ENCODE measurements at regions not wholly inside any gene's neighbourhood (a gene's known extent, or its start where the extent isn't known, plus 50 kb on each side); places are given as distances from the start of the nearest gene placed in this dataset.

- FAIRE-seq: no peak
- Histone ChIP-seq H3K4me1 (ENCODE audit: insufficient read depth, low read length) (no peaks in the 10 kb centered on the region), H3K9ac (ENCODE audit: low read length) (no peak overlapping the region), H3K27ac (ENCODE audit: low read depth, low read length) (no peak overlapping the region), H3K79me2 (ENCODE audit: insufficient read depth, low read length) (no peaks in the 10 kb centered on the region), H3K4me2 (ENCODE audit: low read length) (no peak overlapping the region), H3K27me3 (ENCODE audit: insufficient read depth, low read length) (peaks cover 23% of the 10 kb centered on the region), H2AFZ (ENCODE audit: low read depth, low read length) (no peak overlapping the region), H3K4me3 (ENCODE audit: insufficient read depth, low read depth, low read length) (no peak overlapping the region), H3K9me3 (ENCODE audit: insufficient read depth, low read depth, low read length) (no peaks in the 10 kb centered on the region), H3K36me3 (ENCODE audit: insufficient read depth, low read length) (no peaks in the 10 kb centered on the region), H4K20me1 (ENCODE audit: insufficient read depth, low read length) (no peaks in the 10 kb centered on the region)
- peaks cover 46% of the 10 kb centered on the region for H3K27me3 Mint-ChIP-seq (ENCODE audit: low read depth, unreplicated experiment)
- H3K27ac Mint-ChIP-seq (ENCODE audit: unreplicated experiment): no peak overlapping the region
- peaks cover 5% of the 10 kb centered on the region for H3K9me3 Mint-ChIP-seq (ENCODE audit: unreplicated experiment)
- DNase-seq (ENCODE audit: low read depth): no peak
- no peaks in the 10 kb centered on the region for H3K4me1 Mint-ChIP-seq (ENCODE audit: low read depth, unreplicated experiment)
- H3K36me3 Mint-ChIP-seq (ENCODE audit: low read depth, unreplicated experiment): peaks cover 2% of the 10 kb centered on the region
- TF ChIP-seq EZH2 (IDR thresholded peaks at IDR 0.05; ENCODE audit: insufficient read depth, low read length) (no peak), CTCF (IDR thresholded peaks at IDR 0.05; ENCODE audit: insufficient read depth, low read depth, low read length) (no peak)
- H3K4me3 Mint-ChIP-seq (ENCODE audit: unreplicated experiment): no peak overlapping the region
Measured at GRCh38 chr4:1459722-1460511, 53.7 kb upstream of the NKX1-1 start.

- H3K27ac ChIP-seq (ENCODE audit: low read depth, low read length): no peak overlapping the region
- H2AFZ ChIP-seq (ENCODE audit: low read depth, low read length): no peak overlapping the region
- no peaks in the 10 kb centered on the region for H3K4me1 ChIP-seq (ENCODE audit: insufficient read depth, low read length)
- no peaks in the 10 kb centered on the region for H4K20me1 ChIP-seq (ENCODE audit: insufficient read depth, low read length)
- H3K4me2 ChIP-seq (ENCODE audit: low read length): no peak overlapping the region
- H3K27me3 Mint-ChIP-seq (ENCODE audit: low read depth, unreplicated experiment): peaks cover 50% of the 10 kb centered on the region
- H3K36me3 ChIP-seq (ENCODE audit: insufficient read depth, low read length): no peaks in the 10 kb centered on the region
- H3K4me1 Mint-ChIP-seq (ENCODE audit: low read depth, unreplicated experiment): no peaks in the 10 kb centered on the region
- no peaks in the 10 kb centered on the region for H3K9me3 ChIP-seq (ENCODE audit: insufficient read depth, low read depth, low read length)
- no peak overlapping the region for H3K4me3 Mint-ChIP-seq (ENCODE audit: unreplicated experiment)
- peaks cover 23% of the 10 kb centered on the region for H3K27me3 ChIP-seq (ENCODE audit: insufficient read depth, low read length)
- peaks cover 2% of the 10 kb centered on the region for H3K36me3 Mint-ChIP-seq (ENCODE audit: low read depth, unreplicated experiment)
- H3K4me3 ChIP-seq (ENCODE audit: insufficient read depth, low read depth, low read length): no peak overlapping the region
- no peak for DNase-seq (ENCODE audit: low read depth)
- FAIRE-seq: no peak
- H3K79me2 ChIP-seq (ENCODE audit: insufficient read depth, low read length): no peaks in the 10 kb centered on the region
- peaks cover 8% of the 10 kb centered on the region for H3K9me3 Mint-ChIP-seq (ENCODE audit: unreplicated experiment)
- TF ChIP-seq EZH2 (IDR thresholded peaks at IDR 0.05; ENCODE audit: insufficient read depth, low read length): no peak
- TF ChIP-seq CTCF (IDR thresholded peaks at IDR 0.05; ENCODE audit: insufficient read depth, low read depth, low read length): no peak
- no peak overlapping the region for H3K9ac ChIP-seq (ENCODE audit: low read length)
- no peak overlapping the region for H3K27ac Mint-ChIP-seq (ENCODE audit: unreplicated experiment)
Measured at GRCh38 chr4:1459081-1459721, 53.0 kb upstream of the NKX1-1 start.

- H3K27ac Mint-ChIP-seq (ENCODE audit: unreplicated experiment): no peak overlapping the region
- no peak for FAIRE-seq
Measured at GRCh38 chr4:1458581-1458980, 52.3 kb upstream of the NKX1-1 start.

More at GRCh38 chr4:1458581-1458980, 52.3 kb upstream of the NKX1-1 start:
- no peak for DNase-seq (ENCODE audit: low read depth)
- Histone ChIP-seq H3K4me3 (ENCODE audit: insufficient read depth, low read depth, low read length) (no peak overlapping the region), H3K27me3 (ENCODE audit: insufficient read depth, low read length) (peaks cover 23% of the 10 kb centered on the region), H2AFZ (ENCODE audit: low read depth, low read length) (no peak overlapping the region), H3K9ac (ENCODE audit: low read length) (no peak overlapping the region), H3K4me2 (ENCODE audit: low read length) (no peak overlapping the region), H4K20me1 (ENCODE audit: insufficient read depth, low read length) (no peaks in the 10 kb centered on the region), H3K9me3 (ENCODE audit: insufficient read depth, low read depth, low read length) (peaks cover 3% of the 10 kb centered on the region), H3K79me2 (ENCODE audit: insufficient read depth, low read length) (no peaks in the 10 kb centered on the region), H3K4me1 (ENCODE audit: insufficient read depth, low read length) (no peaks in the 10 kb centered on the region), H3K36me3 (ENCODE audit: insufficient read depth, low read length) (no peaks in the 10 kb centered on the region), H3K27ac (ENCODE audit: low read depth, low read length) (no peak overlapping the region)
- no peak overlapping the region for H3K4me3 Mint-ChIP-seq (ENCODE audit: unreplicated experiment)
- peaks cover 8% of the 10 kb centered on the region for H3K9me3 Mint-ChIP-seq (ENCODE audit: unreplicated experiment)
- peaks cover 2% of the 10 kb centered on the region for H3K36me3 Mint-ChIP-seq (ENCODE audit: low read depth, unreplicated experiment)
- H3K27me3 Mint-ChIP-seq (ENCODE audit: low read depth, unreplicated experiment): peaks cover 49% of the 10 kb centered on the region
- H3K4me1 Mint-ChIP-seq (ENCODE audit: low read depth, unreplicated experiment): no peaks in the 10 kb centered on the region
- TF ChIP-seq EZH2 (IDR thresholded peaks at IDR 0.05; ENCODE audit: insufficient read depth, low read length): no peak
- TF ChIP-seq CTCF (IDR thresholded peaks at IDR 0.05; ENCODE audit: insufficient read depth, low read depth, low read length): no peak

Measured in astrocyte (in vitro differentiated cells and primary cell).